Gastroesophageal sphincter (tissue), 4 donors: ENCODE measurements at regions not wholly inside any gene's neighbourhood (a gene's known extent, or its start where the extent isn't known, plus 50 kb on each side); places are given as distances from the start of the nearest gene placed in this dataset.

Experiments
- ATAC-seq: fragments of 150-250 bp; one replicate; pipeline ENCODE4 v1.9.1; 2016; ENCODE audit warnings: mild to moderate bottlenecking, moderate library complexity
- H3K27ac ChIP-seq, 4 donors: fragments of 200-600 bp; sonication (generic) in 3 of 4; 1 replicate in 3 of 4; 2 replicates in 1 of 4; pipeline ENCODE4 v1.5.1; 2016 to 2019
- H3K27me3 ChIP-seq: fragments of 200-600 bp; sonication (generic); one replicate; pipeline ENCODE4 v1.5.1; 2019
- H3K36me3 ChIP-seq, 2 donors: fragments of 200-600 bp; sonication (generic); one replicate each; pipeline ENCODE4 v1.5.1; 2019; ENCODE audit warnings: control low read depth in 1 of 2
- H3K4me1 ChIP-seq, 3 donors: fragments of 200-600 bp; sonication (generic); 1 replicate in 2 of 3; 2 replicates in 1 of 3; pipeline ENCODE4 v1.5.1; 2016 to 2019; ENCODE audit warnings: control low read depth in 2 of 3
- H3K4me3 ChIP-seq, 2 donors: fragments of 200-600 bp; sonication (generic); one replicate each; pipeline ENCODE4 v1.5.1; 2019; ENCODE audit warnings: mild to moderate bottlenecking in 1 of 2, moderate library complexity in 1 of 2
- H3K9me3 ChIP-seq, 3 donors: fragments of 200-600 bp; sonication (generic); one replicate each; pipeline ENCODE4 v1.5.1; 2017 to 2019; ENCODE audit warnings: control low read depth in 2 of 3
- EP300 ChIP-seq: sonication (generic); formaldehyde crosslinking; IDR thresholded peaks from one replicate; pipeline ENCODE4 v1.6.1; 2017; ENCODE audit warnings: antibody characterized with exemption, mild to moderate bottlenecking
- POLR2A ChIP-seq, 2 donors: fragments of 450-650 bp; IDR thresholded peaks; one replicate each; pipeline ENCODE4 v1.6.1; 2017; ENCODE audit warnings: antibody characterized with exemption in 2 of 2, mild to moderate bottlenecking in 2 of 2, moderate library complexity in 1 of 2
- POLR2AphosphoS5 ChIP-seq: sonication (generic); formaldehyde crosslinking; IDR thresholded peaks from one replicate; pipeline ENCODE4 v1.6.1; 2017; ENCODE audit warnings: antibody characterized with exemption
- WGBS, 2 donors: methylation state at CpG; one replicate each; pipeline ENCODE4 v1.1.5; 2018; ENCODE audit warnings: low coverage in 1 of 2; 5-methylcytosine and 5-hydroxymethylcytosine counted together
- TF ChIP-seq, protein P1 (sequence below), 4 experiments: fragments of 200-600 bp in 2 of 4; fragments of 450-650 bp in 2 of 4; sonication (generic) in 1 of 4; IDR thresholded peaks; one replicate each; pipeline ENCODE4 v1.5.1; 2017 to 2019; ENCODE audit warnings: antibody characterized with exemption in 4 of 4, mild to moderate bottlenecking in 2 of 4, moderate library complexity in 2 of 4

DNA sequence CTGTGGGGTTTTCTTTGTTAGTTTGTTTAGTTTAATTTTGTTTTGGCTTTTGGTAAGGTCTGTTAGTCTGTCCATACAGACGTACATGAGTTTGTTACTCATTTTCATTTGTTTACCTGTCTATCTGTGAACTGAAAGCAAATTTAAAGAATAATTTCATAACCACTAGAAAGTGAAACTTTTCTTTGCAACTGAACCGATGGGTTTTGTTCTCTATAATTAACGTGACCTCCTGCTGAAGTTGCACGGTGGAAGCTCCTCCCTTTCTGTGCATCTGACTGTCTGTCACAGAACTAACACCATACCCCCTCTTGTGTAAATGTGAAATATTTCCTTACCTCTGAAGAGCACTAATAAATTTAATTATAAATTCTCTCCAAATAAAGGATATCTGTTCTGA lies 595.5 kb downstream of the GALC start:
- no peak overlapping the region for H3K4me3 ChIP-seq
- no peaks in the 10 kb centered on the region for H3K36me3 ChIP-seq
- no peak overlapping the region for H3K27ac ChIP-seq
- TF ChIP-seq POLR2AphosphoS5 (no peak), POLR2A (IDR thresholded peaks at IDR 0.05) (no peak), EP300 (no peak)
- TF ChIP-seq, protein P1, sequence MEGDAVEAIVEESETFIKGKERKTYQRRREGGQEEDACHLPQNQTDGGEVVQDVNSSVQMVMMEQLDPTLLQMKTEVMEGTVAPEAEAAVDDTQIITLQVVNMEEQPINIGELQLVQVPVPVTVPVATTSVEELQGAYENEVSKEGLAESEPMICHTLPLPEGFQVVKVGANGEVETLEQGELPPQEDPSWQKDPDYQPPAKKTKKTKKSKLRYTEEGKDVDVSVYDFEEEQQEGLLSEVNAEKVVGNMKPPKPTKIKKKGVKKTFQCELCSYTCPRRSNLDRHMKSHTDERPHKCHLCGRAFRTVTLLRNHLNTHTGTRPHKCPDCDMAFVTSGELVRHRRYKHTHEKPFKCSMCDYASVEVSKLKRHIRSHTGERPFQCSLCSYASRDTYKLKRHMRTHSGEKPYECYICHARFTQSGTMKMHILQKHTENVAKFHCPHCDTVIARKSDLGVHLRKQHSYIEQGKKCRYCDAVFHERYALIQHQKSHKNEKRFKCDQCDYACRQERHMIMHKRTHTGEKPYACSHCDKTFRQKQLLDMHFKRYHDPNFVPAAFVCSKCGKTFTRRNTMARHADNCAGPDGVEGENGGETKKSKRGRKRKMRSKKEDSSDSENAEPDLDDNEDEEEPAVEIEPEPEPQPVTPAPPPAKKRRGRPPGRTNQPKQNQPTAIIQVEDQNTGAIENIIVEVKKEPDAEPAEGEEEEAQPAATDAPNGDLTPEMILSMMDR (IDR thresholded peaks at IDR 0.05): no peak
- H3K9me3 ChIP-seq: no peaks in the 10 kb centered on the region
- 52 to 82% methylated on average over 4 of the region's 4 CpGs for WGBS, 2 donors
- ATAC-seq: no peak
- H3K27me3 ChIP-seq: no peaks in the 10 kb centered on the region
- H3K4me1 ChIP-seq: no peaks in the 10 kb centered on the region

DNA sequence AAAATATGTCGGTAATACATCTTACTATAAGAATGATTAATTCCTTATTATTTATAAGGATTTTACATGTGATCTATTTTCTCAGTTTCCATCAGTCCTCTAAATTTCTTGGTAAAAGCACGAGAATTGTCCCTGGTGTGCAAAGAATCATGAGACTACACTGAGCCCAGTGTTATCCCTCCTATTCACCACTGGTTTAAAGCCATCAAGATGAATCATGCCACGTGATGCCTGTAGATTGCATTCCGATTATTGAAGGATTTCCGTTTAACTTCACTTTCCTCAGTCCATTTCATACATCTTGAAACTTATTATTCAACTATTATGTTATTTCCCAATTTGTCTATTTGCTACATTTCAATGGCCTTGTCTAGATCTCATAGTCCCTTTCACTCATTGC lies 601.9 kb downstream of the GALC start:
- no peak for ATAC-seq
- WGBS, 2 donors: 86 to 89% methylated on average over 5 of the region's 5 CpGs
- TF ChIP-seq, protein P1 (IDR thresholded peaks at IDR 0.05): no peak
- TF ChIP-seq POLR2A (IDR thresholded peaks at IDR 0.05) (no peak), POLR2AphosphoS5 (no peak), EP300 (no peak)
- no peak overlapping the region for H3K27ac ChIP-seq
- H3K9me3 ChIP-seq: no peaks in the 10 kb centered on the region
- H3K27me3 ChIP-seq: no peaks in the 10 kb centered on the region
- no peaks in the 10 kb centered on the region for H3K36me3 ChIP-seq
- no peak overlapping the region for H3K4me3 ChIP-seq
- no peaks in the 10 kb centered on the region for H3K4me1 ChIP-seq

DNA sequence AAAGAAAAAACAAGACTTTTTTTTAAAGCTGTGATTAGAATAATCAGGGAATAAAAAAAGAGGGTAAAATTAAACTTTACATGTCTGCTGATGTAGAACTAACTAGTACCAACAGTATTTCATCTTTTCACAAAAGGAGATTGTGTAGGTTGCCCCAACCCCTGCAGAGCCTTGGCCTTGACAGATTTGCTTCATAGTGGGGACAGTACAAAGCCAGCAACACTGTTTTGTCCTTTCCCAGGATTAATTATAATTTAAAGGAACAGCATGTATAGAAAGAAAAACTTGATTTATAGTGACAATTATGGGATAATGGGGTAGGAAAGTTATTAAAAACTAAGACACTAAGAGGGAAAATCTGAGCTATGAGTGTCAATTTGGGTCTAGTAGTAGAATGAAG lies 604.0 kb downstream of the GALC start:
- Histone ChIP-seq H3K27me3 (no peaks in the 10 kb centered on the region), H3K36me3 (no peaks in the 10 kb centered on the region), H3K27ac (no peak overlapping the region), H3K4me3 (no peak overlapping the region), H3K9me3 (no peaks in the 10 kb centered on the region), H3K4me1 (no peaks in the 10 kb centered on the region)
- no peak for ATAC-seq
- TF ChIP-seq POLR2AphosphoS5: no peak
- no peak for TF ChIP-seq POLR2A (IDR thresholded peaks at IDR 0.05)
- no peak for TF ChIP-seq EP300
- TF ChIP-seq, protein P1 (IDR thresholded peaks at IDR 0.05): no peak

DNA sequence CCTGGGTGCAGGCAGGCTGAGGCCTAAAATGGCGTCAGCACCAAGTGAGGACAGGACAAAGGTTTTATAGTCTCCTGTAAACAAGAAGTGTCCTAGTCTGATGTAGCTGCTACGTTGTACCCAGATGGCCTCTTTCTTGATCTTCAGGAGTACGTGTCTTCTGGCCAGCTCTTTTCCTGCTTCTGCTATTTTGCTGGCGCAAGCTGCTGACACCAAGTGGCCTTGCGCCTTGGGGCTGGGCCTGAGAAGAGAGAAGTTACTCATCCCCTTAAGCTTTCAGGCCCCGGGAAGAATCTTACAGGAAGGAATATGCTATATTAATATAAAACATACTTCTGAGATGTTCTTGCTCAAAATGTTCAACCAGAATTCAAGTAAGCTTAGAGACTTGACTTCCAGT lies 605.2 kb downstream of the GALC start:
- TF ChIP-seq EP300: no peak
- TF ChIP-seq POLR2AphosphoS5: no peak
- TF ChIP-seq POLR2A (IDR thresholded peaks at IDR 0.05): no peak
- TF ChIP-seq, protein P1 (IDR thresholded peaks at IDR 0.05): no peak
- Histone ChIP-seq H3K27ac (no peak overlapping the region), H3K27me3 (no peaks in the 10 kb centered on the region), H3K4me3 (no peak overlapping the region), H3K9me3 (peaks cover 0 to under 1% (median 0%) of the 10 kb centered on the region in 3 donors), H3K4me1 (no peaks in the 10 kb centered on the region), H3K36me3 (no peaks in the 10 kb centered on the region)
- ATAC-seq: no peak
- 88 to 93% methylated on average over 5 of the region's 6 CpGs for WGBS, 2 donors

DNA sequence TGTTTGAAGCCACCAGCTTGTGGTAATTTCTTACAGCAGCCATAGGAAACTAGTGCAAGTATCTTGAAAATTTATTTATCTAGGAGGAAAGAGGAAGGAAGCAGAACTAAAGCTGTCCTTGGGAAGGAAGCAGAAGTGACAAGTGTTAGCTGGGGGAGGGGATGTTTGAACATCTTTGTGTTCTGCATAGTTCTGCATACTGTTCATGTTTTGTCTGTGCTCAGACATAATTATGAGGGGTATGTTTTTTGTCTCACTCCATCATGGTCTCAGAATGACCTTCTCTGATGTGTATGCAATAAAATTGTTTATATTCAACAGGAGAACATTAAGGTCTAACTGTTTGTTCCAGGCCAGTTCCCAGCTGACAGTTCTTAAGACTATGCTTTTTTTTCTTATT lies 606.5 kb downstream of the GALC start:
- Histone ChIP-seq H3K9me3 (peaks cover 0 to 7% (median 0%) of the 10 kb centered on the region in 3 donors), H3K4me1 (no peaks in the 10 kb centered on the region), H3K27me3 (no peaks in the 10 kb centered on the region), H3K4me3 (no peak overlapping the region), H3K27ac (no peak overlapping the region), H3K36me3 (no peaks in the 10 kb centered on the region)
- TF ChIP-seq POLR2A (IDR thresholded peaks at IDR 0.05) (no peak), POLR2AphosphoS5 (no peak), EP300 (no peak)
- TF ChIP-seq, protein P1 (IDR thresholded peaks at IDR 0.05): no peak
- ATAC-seq: no peak
